RKO (cell line): ENCODE measurements at regions not wholly inside any gene's neighbourhood (a gene's known extent, or its start where the extent isn't known, plus 50 kb on each side); places are given as distances from the start of the nearest gene placed in this dataset.
"Not testable (repeated sequence)": the region's sequence is repeated elsewhere in the genome, so short reads cannot be mapped to it uniquely, and the experiment has no call there.

ENCODE experiments used
- DNase-seq: peaks from one replicate; pipeline ENCODE4 v3.0.0-alpha.2; 2016; ENCODE audit warnings: low spot score

GRCh38 chr6:141498977-141499376 lies 633.7 kb upstream of the GJE1 start:
- no peak for DNase-seq

GRCh38 chr6:141492521-141493284 lies 640.0 kb upstream of the GJE1 start:
- DNase-seq = no peak

GRCh38 chr6:141491684-141492083 lies 641.0 kb upstream of the GJE1 start:
- no peak for DNase-seq

GRCh38 chr6:141490982-141491381 lies 641.7 kb upstream of the GJE1 start:
- DNase-seq = no peak

- peak; percentile 4 for DNase-seq
These were observed 644.2 kb upstream of the GJE1 start for GRCh38 chr6:141488488-141488887.

GRCh38 chr6:141486942-141487341 lies 645.8 kb upstream of the GJE1 start:
- DNase-seq = no peak

- DNase-seq = no peak
These were observed 648.0 kb upstream of the GJE1 start for GRCh38 chr6:141484711-141485110.

- peak; percentile 33 for DNase-seq
These were observed 649.1 kb upstream of the GJE1 start for GRCh38 chr6:141483598-141484061.

- no peak for DNase-seq
These were observed 649.7 kb upstream of the GJE1 start for GRCh38 chr6:141482796-141483597.

- DNase-seq = no peak
These were observed 657.5 kb upstream of the GJE1 start for GRCh38 chr6:141475259-141475658.

- DNase-seq = no peak
These were observed 660.4 kb upstream of the GJE1 start for GRCh38 chr6:141472162-141472928.

- no peak for DNase-seq
These were observed 661.9 kb upstream of the GJE1 start for GRCh38 chr6:141470810-141471209.

- DNase-seq = no peak
These were observed 664.8 kb upstream of the GJE1 start for GRCh38 chr6:141467881-141468280.

GRCh38 chr6:141467041-141467440 lies 665.7 kb upstream of the GJE1 start:
- DNase-seq = no peak

GRCh38 chr6:141464896-141465295 lies 667.8 kb upstream of the GJE1 start:
- no peak for DNase-seq

- DNase-seq = peak; percentile 21
These were observed 668.2 kb upstream of the GJE1 start for GRCh38 chr6:141464490-141464889.

GRCh38 chr6:141463237-141463977 lies 669.3 kb upstream of the GJE1 start:
- DNase-seq = no peak

GRCh38 chr6:141460743-141461484 lies 671.8 kb upstream of the GJE1 start:
- DNase-seq = no peak

- not testable (repeated sequence) for DNase-seq
These were observed 672.5 kb upstream of the GJE1 start for GRCh38 chr6:141460245-141460644.

GRCh38 chr6:141457984-141458383 lies 674.7 kb upstream of the GJE1 start:
- not testable (repeated sequence) for DNase-seq

GRCh38 chr6:141452354-141452686 lies 680.4 kb upstream of the GJE1 start:
- DNase-seq = no peak
